ENCODE measurements at regions not wholly inside any gene's neighbourhood (a gene's known extent, or its start where the extent isn't known, plus 50 kb on each side); places are given as distances from the start of the nearest gene placed in this dataset.
A peak's percentile ranks its signal among the peaks of the same experiment; 100 is the strongest.
"Not testable (repeated sequence)": the region's sequence is repeated elsewhere in the genome, so short reads cannot be mapped to it uniquely, and the experiment has no call there.

GRCh38 chr19:34620134-34620533 is 56.8 kb downstream of the SCGB2B2 start:
- not testable (repeated sequence) for DNase-seq

- no peak for DNase-seq
Measured at GRCh38 chr19:34618410-34618809, 58.5 kb downstream of the SCGB2B2 start.

- DNase-seq = not testable (repeated sequence)
Measured at GRCh38 chr19:34617996-34618395, 59.0 kb downstream of the SCGB2B2 start.

- DNase-seq = no peak
Measured at GRCh38 chr19:34603003-34603402, 74.0 kb downstream of the SCGB2B2 start.

GRCh38 chr19:34601071-34601470 is 75.9 kb downstream of the SCGB2B2 start:
- no peak for DNase-seq

GRCh38 chr19:34600366-34600765 is 76.6 kb downstream of the SCGB2B2 start:
- no peak for DNase-seq

- DNase-seq = no peak
Measured at GRCh38 chr19:34598217-34599155, 78.5 kb downstream of the SCGB2B2 start.

- DNase-seq = no peak
Measured at GRCh38 chr19:34597596-34597995, 79.4 kb downstream of the SCGB2B2 start.

- DNase-seq = no peak
Measured at GRCh38 chr19:34596989-34597388, 80.0 kb downstream of the SCGB2B2 start.

- DNase-seq = no peak
Measured at GRCh38 chr19:34596115-34596514, 80.8 kb downstream of the SCGB2B2 start.

- no peak for DNase-seq
Measured at GRCh38 chr19:34595683-34596082, 81.3 kb downstream of the SCGB2B2 start.

GRCh38 chr19:34590228-34590627 is 86.7 kb downstream of the SCGB2B2 start:
- DNase-seq = no peak

GRCh38 chr19:34589730-34590129 is 87.2 kb downstream of the SCGB2B2 start:
- no peak for DNase-seq

GRCh38 chr19:34588846-34589245 is 88.1 kb downstream of the SCGB2B2 start:
- no peak for DNase-seq

- DNase-seq = no peak
Measured at GRCh38 chr19:34588249-34588648, 88.7 kb downstream of the SCGB2B2 start.

- DNase-seq = no peak
Measured at GRCh38 chr19:34580408-34580807, 96.6 kb downstream of the SCGB2B2 start.

GRCh38 chr19:34580055-34580336 is 97.0 kb downstream of the SCGB2B2 start:
- DNase-seq = no peak

GRCh38 chr19:34579281-34580054 is 97.5 kb downstream of the SCGB2B2 start:
- DNase-seq = no peak

GRCh38 chr19:34578751-34579150 is 97.2 kb downstream of the WTIP start:
- no peak for DNase-seq

GRCh38 chr19:34578173-34578572 is 96.6 kb downstream of the WTIP start:
- no peak for DNase-seq

GRCh38 chr19:34577531-34578101 is 96.1 kb downstream of the WTIP start:
- DNase-seq = peak; percentile 15

GRCh38 chr19:34577056-34577455 is 95.5 kb downstream of the WTIP start:
- no peak for DNase-seq

GRCh38 chr19:34576292-34576691 is 94.7 kb downstream of the WTIP start:
- DNase-seq = no peak

GRCh38 chr19:34575206-34575605 is 93.6 kb downstream of the WTIP start:
- no peak for DNase-seq
